Neural cell (in vitro differentiated cells): ENCODE measurements at regions not wholly inside any gene's neighbourhood (a gene's known extent, or its start where the extent isn't known, plus 50 kb on each side); places are given as distances from the start of the nearest gene placed in this dataset.

Source experiments
- EZH2 ChIP-seq: fragments of 200-600, 300-800 bp; shearing (Covaris generic), sonication (generic); IDR thresholded peaks from 2 replicates; pipeline ENCODE4 v1.6.1; 2014; ENCODE audit warnings: antibody characterized with exemption, low read length, borderline replicate concordance, mild to moderate bottlenecking; ENCODE audit not compliant: insufficient read depth, poor library complexity, severe bottlenecking
- MXI1 ChIP-seq: fragments of 450-650 bp; conservative IDR thresholded peaks from 2 replicates; pipeline ENCODE4 v1.6.1; 2014; ENCODE audit warnings: antibody characterized with exemption, mild to moderate bottlenecking; ENCODE audit not compliant: poor library complexity, severe bottlenecking
- POLR2AphosphoS5 ChIP-seq: IDR thresholded peaks from 2 replicates; pipeline ENCODE4 v1.6.1; 2012
- TAF1 ChIP-seq: IDR thresholded peaks from 2 replicates; pipeline ENCODE4 v1.6.1; 2012; ENCODE audit warnings: low read depth
- TF ChIP-seq, protein P1 (sequence below): fragments of 450-650 bp; IDR thresholded peaks from 2 replicates; pipeline ENCODE4 v1.5.1; 2014; ENCODE audit warnings: antibody characterized with exemption, mild to moderate bottlenecking, moderate library complexity; ENCODE audit not compliant: poor library complexity, severe bottlenecking
- TF ChIP-seq, protein P2 (sequence below): IDR thresholded peaks from 2 replicates; pipeline ENCODE4 v1.6.1; 2012; ENCODE audit warnings: borderline replicate concordance

DNA sequence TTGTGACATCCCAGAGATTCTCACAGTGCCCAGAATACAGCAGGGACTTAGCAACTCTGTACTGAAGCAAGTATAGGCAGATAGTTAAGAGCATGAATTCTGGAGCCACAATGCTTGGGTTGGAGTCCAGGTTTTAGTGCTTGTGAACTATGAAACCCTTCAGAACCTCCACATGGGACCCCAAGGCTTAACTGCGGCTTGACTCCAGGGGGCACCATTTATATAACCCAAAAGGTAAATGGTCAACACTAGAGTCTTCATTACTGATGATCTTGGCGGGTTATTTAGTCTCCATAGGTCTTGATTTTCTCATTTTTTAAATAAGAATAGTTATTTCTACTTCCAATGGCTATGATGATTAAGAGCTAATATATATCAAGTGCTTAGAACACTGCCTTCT lies 390.3 kb downstream of the TAF11L14 start:
- TF ChIP-seq, protein P1, sequence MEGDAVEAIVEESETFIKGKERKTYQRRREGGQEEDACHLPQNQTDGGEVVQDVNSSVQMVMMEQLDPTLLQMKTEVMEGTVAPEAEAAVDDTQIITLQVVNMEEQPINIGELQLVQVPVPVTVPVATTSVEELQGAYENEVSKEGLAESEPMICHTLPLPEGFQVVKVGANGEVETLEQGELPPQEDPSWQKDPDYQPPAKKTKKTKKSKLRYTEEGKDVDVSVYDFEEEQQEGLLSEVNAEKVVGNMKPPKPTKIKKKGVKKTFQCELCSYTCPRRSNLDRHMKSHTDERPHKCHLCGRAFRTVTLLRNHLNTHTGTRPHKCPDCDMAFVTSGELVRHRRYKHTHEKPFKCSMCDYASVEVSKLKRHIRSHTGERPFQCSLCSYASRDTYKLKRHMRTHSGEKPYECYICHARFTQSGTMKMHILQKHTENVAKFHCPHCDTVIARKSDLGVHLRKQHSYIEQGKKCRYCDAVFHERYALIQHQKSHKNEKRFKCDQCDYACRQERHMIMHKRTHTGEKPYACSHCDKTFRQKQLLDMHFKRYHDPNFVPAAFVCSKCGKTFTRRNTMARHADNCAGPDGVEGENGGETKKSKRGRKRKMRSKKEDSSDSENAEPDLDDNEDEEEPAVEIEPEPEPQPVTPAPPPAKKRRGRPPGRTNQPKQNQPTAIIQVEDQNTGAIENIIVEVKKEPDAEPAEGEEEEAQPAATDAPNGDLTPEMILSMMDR = no peak
- TF ChIP-seq TAF1 (no peak), EZH2 (no peak), POLR2AphosphoS5 (no peak), MXI1 (no peak)
- TF ChIP-seq, protein P2, sequence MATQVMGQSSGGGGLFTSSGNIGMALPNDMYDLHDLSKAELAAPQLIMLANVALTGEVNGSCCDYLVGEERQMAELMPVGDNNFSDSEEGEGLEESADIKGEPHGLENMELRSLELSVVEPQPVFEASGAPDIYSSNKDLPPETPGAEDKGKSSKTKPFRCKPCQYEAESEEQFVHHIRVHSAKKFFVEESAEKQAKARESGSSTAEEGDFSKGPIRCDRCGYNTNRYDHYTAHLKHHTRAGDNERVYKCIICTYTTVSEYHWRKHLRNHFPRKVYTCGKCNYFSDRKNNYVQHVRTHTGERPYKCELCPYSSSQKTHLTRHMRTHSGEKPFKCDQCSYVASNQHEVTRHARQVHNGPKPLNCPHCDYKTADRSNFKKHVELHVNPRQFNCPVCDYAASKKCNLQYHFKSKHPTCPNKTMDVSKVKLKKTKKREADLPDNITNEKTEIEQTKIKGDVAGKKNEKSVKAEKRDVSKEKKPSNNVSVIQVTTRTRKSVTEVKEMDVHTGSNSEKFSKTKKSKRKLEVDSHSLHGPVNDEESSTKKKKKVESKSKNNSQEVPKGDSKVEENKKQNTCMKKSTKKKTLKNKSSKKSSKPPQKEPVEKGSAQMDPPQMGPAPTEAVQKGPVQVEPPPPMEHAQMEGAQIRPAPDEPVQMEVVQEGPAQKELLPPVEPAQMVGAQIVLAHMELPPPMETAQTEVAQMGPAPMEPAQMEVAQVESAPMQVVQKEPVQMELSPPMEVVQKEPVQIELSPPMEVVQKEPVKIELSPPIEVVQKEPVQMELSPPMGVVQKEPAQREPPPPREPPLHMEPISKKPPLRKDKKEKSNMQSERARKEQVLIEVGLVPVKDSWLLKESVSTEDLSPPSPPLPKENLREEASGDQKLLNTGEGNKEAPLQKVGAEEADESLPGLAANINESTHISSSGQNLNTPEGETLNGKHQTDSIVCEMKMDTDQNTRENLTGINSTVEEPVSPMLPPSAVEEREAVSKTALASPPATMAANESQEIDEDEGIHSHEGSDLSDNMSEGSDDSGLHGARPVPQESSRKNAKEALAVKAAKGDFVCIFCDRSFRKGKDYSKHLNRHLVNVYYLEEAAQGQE = no peak
